ENCODE measurements at regions not wholly inside any gene's neighbourhood (a gene's known extent, or its start where the extent isn't known, plus 50 kb on each side); places are given as distances from the start of the nearest gene placed in this dataset.

GRCh38 chr10:130359711-130360110, 223.5 kb downstream of the GLRX3 start:
- TF ChIP-seq CTCF (IDR thresholded peaks at IDR 0.05 in 8 of 11, conservative IDR thresholded peaks at IDR 0.05 in 3 of 11) (no peak), POLR2A (IDR thresholded peaks at IDR 0.05) (no peak), POLR2AphosphoS5 (IDR thresholded peaks at IDR 0.05) (no peak)
